ENCODE measurements at regions not wholly inside any gene's neighbourhood (a gene's known extent, or its start where the extent isn't known, plus 50 kb on each side); places are given as distances from the start of the nearest gene placed in this dataset.

DNA sequence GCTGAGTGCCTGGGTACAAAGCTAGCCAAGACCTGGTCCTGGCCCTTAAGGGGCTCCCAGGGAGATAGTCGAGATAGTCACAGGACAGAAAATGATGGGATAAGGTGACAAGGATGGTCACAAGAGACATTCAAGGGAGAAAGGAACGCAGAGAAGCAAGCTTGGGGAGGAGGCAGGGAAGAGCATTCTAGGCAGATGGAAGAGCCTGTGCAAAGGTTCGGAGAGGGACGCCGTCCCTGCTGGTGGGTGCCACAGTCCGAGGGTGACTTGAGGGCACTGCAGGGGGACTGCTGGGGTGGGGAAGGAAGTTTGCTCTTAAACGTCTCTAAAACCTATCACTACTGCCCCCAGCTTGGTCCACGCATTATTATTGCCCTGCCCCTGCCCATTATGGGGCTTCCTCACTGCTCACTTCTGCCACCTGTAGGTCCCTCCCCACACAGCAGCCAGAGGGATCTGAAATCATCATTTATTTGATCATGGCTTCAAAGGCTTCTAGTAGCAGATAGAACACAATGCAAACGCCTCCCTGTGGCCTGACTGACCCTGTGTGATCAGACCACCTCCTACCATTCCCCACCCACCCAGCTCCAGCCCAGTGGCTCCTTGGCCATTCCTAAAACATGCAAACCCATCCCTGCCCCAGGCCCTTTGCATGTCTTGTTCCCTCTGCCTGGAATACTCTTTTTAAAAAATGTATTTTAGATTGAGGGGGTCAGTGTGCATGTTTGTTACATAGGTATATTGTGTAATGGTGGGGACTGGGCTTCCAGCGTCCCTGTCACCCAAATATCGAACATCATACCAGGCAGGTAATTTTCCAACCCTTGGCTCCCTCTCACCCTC is 60.3 kb downstream of the RMI2 start:
- H3K4me3 ChIP-seq (ENCODE audit: low read length): no peak overlapping the region
- TF ChIP-seq, protein P1, sequence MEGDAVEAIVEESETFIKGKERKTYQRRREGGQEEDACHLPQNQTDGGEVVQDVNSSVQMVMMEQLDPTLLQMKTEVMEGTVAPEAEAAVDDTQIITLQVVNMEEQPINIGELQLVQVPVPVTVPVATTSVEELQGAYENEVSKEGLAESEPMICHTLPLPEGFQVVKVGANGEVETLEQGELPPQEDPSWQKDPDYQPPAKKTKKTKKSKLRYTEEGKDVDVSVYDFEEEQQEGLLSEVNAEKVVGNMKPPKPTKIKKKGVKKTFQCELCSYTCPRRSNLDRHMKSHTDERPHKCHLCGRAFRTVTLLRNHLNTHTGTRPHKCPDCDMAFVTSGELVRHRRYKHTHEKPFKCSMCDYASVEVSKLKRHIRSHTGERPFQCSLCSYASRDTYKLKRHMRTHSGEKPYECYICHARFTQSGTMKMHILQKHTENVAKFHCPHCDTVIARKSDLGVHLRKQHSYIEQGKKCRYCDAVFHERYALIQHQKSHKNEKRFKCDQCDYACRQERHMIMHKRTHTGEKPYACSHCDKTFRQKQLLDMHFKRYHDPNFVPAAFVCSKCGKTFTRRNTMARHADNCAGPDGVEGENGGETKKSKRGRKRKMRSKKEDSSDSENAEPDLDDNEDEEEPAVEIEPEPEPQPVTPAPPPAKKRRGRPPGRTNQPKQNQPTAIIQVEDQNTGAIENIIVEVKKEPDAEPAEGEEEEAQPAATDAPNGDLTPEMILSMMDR (conservative IDR thresholded peaks at IDR 0.05; ENCODE audit: low read length): peak; percentile 73
- DNase-seq (ENCODE audit: low read depth): no peak

DNA sequence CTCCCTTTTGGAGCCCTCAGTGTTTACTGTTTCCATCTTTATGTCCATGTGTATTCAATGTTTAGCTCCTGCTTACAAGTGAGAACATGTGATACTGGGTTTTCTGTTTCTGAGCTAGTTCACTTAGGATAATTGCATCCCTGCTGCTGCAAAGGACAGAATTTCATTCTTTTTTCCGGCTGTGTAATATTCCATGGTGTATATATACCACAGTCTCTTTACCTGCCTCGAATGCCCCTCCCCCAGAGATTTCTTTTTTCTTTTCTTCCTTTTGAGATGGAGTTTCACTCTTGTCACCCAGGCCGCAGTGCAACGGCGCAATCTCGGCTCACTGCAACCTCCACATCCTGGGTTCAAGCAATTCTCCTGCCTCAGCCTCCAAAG is 60.9 kb downstream of the RMI2 start:
- no peak for DNase-seq (ENCODE audit: low read depth)

DNA sequence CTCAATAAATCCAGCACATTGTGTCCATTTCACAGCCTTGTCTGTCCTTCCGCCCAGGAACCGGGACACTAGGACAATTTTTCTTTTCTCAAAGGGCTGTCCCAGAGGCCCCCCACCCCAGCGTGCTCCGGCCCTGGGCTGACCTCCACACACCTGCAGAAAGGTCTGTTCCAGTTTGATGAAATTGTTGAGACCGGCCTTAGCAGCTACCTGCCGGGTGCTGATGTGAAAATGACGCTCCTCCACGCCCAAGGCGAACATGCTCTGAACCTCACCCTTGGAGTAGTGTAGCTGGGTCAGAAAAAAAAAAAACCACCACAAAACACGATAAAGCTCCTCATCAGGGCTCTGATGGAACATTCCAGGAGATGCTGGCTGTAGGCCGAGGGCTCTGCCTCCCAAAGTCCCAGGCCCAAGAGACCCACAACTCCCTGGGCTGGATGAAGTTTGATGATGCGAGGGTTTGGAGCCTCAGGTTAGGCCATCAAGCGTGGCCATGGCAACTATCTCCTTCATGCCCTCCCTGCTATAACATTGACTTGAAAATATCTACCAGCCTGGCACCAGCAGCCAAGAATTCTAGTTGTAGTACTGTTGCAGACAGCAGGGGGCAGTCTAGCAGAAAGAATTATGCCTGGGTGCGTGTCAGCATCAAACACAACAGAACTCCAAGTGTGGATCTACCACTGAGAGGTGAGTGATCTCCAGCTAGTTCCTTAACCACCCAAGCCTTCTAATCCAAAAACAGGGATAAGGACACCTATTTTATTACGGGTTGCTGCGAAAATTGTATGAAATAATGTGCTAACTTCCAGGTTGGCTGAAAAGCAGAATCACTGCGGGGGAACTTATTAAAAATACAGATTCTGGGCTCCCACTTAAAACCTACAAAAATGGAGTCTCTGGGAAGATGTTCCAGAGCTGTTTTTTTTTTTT is 62.1 kb downstream of the RMI2 start:
- peak; percentile 67 for DNase-seq (ENCODE audit: low read depth)
- TF ChIP-seq, protein P1 (conservative IDR thresholded peaks at IDR 0.05; ENCODE audit: low read length): peak; percentile 77

More for the DNA sequence above, 60.9 kb downstream of the RMI2 start:
- TF ChIP-seq, protein P1 (conservative IDR thresholded peaks at IDR 0.05; ENCODE audit: low read length): no peak
- no peak overlapping the region for H3K4me3 ChIP-seq (ENCODE audit: low read length)

DNA sequence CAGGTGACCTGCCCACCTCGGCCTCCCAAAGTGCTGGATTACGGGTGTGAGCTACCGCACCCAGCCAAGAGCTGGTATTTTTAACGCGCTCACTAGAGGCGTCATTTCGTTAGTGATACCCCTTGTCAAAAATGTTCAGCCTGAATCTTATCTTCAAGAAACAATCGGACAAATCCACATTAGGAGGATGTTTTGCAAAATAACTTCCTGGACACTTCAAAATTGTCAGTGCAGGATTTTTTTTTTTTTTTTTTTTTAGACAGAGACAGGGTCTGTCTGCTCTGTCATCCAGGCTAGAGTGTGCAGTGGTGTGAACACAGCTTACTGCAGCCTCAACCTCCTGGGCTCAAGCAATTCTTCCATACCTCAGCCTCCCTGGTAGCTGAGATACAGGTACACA is 63.0 kb downstream of the RMI2 start:
- TF ChIP-seq, protein P1 (conservative IDR thresholded peaks at IDR 0.05; ENCODE audit: low read length): no peak
- no peak overlapping the region for H3K4me3 ChIP-seq (ENCODE audit: low read length)
- DNase-seq (ENCODE audit: low read depth): no peak

More for the DNA sequence above, 62.1 kb downstream of the RMI2 start:
- H3K4me3 ChIP-seq (ENCODE audit: low read length): no peak overlapping the region

DNA sequence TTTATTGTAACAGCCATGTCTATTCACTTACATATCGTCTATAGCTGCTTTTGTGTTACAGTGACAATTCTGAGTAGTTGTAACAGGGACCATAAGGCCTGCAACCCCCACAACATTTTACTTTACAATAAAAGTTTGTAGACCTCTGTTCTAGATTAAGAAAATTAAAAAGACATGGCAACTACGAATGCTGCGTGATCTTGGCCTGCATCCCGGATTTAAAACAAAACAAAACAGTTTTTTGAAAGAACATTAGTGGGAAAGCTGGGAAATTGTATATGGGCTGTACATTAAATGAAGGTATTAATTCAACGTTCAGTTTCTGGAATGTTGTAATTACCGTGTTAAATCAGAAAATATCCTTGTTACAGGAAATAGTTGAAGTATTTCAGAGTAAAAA is 64.1 kb downstream of the RMI2 start:
- DNase-seq (ENCODE audit: low read depth): peak; percentile 16
- TF ChIP-seq, protein P1 (conservative IDR thresholded peaks at IDR 0.05; ENCODE audit: low read length): no peak
- no peak overlapping the region for H3K4me3 ChIP-seq (ENCODE audit: low read length)

DNA sequence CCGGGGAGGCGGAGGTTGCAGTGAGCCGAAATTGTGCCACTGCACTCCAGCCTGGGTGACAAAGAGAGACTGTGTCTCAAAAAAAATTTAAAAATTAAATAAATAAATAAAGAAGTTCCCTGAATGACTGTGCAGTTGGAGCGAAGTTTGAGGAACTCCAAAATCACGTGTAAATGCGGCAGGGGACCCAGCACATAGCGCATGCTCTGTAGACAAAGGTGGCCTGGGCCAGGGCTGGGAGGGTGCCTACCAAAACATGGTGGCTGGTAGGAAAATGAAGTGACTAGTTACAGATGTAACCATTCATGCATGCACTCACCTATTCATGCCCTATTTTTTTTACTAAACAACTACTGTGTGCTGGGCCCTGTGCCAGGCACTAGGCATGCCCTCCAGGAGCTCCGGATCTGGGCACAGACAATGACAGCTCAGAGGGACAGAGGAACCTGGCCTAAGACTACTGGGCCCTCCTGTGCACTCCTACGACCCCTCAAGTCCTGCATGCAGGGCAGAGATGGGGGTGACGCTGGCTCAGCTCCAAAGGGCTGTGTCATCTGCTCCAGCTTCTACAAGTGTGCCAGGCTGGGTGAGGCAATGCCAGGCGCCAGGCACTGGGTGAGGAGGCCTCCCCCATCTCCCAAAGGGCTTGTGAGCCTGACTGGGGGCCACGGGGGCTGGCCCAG is 65.3 kb downstream of the RMI2 start:
- TF ChIP-seq, protein P1 (conservative IDR thresholded peaks at IDR 0.05; ENCODE audit: low read length): no peak
- peak; percentile 31 for DNase-seq (ENCODE audit: low read depth)
- no peak overlapping the region for H3K4me3 ChIP-seq (ENCODE audit: low read length)
